Liver (tissue), 8 donors: ENCODE measurements at regions not wholly inside any gene's neighbourhood (a gene's known extent, or its start where the extent isn't known, plus 50 kb on each side); places are given as distances from the start of the nearest gene placed in this dataset.

Experiments used
- DNase-seq: peaks from one replicate; pipeline ENCODE4 v3.0.0-alpha.2; 2017; ENCODE audit warnings: low spot score
- H3K27ac ChIP-seq, 2 donors: one replicate each; pipeline ENCODE4 v1.7.0; 2013; ENCODE audit warnings: inconsistent platforms in 2 of 2, low read length in 2 of 2, control low read depth in 1 of 2, low read depth in 1 of 2, mild to moderate bottlenecking in 1 of 2
- H3K27me3 ChIP-seq, 4 donors: one replicate each; pipeline versions ENCODE4 v1.6.1 to v1.7.0; 2013; ENCODE audit warnings: low read length in 3 of 4, inconsistent platforms in 1 of 4, mild to moderate bottlenecking in 1 of 4, moderate library complexity in 1 of 4; ENCODE audit not compliant: control insufficient read depth in 4 of 4, insufficient read depth in 4 of 4
- H3K36me3 ChIP-seq, 4 donors: one replicate each; pipeline versions ENCODE4 v1.6.1 to v1.7.0; 2013; ENCODE audit warnings: low read length in 3 of 4, mild to moderate bottlenecking in 3 of 4, low read depth in 1 of 4, moderate library complexity in 1 of 4; ENCODE audit not compliant: control insufficient read depth in 4 of 4, insufficient read depth in 3 of 4
- H3K4me1 ChIP-seq, 4 donors: one replicate each; pipeline versions ENCODE4 v1.6.1 to v1.7.0; 2013; ENCODE audit warnings: low read length in 3 of 4, mild to moderate bottlenecking in 3 of 4, moderate library complexity in 1 of 4; ENCODE audit not compliant: control insufficient read depth in 4 of 4, insufficient read depth in 4 of 4
- H3K4me3 ChIP-seq, 3 donors: one replicate each; pipeline versions ENCODE4 v1.6.1 to v1.7.0; 2013; ENCODE audit warnings: low read length in 3 of 3, control low read depth in 1 of 3, low read depth in 1 of 3, mild to moderate bottlenecking in 1 of 3
- H3K9ac ChIP-seq, 2 donors: one replicate each; pipeline ENCODE4 v1.7.0; 2013; ENCODE audit warnings: low read length in 2 of 2, mild to moderate bottlenecking in 2 of 2, moderate library complexity in 2 of 2, control low read depth in 1 of 2, low read depth in 1 of 2
- H3K9me3 ChIP-seq, 4 donors: one replicate each; pipeline versions ENCODE4 v1.6.1 to v1.7.0; 2013; ENCODE audit warnings: low read length in 3 of 4; ENCODE audit not compliant: control insufficient read depth in 4 of 4
- EGR1 ChIP-seq, 2 donors: IDR thresholded peaks; 2 replicates each; pipeline ENCODE4 v1.6.1; 2016 to 2018; ENCODE audit warnings: antibody characterized with exemption in 2 of 2, low read depth in 2 of 2
- FOXA1 ChIP-seq: IDR thresholded peaks from 2 replicates; pipeline ENCODE4 v1.6.1; 2016; ENCODE audit warnings: antibody characterized with exemption
- GABPA ChIP-seq, 2 donors: IDR thresholded peaks in 1 of 2; conservative IDR thresholded peaks in 1 of 2; 2 replicates each; pipeline ENCODE4 v1.6.1; 2016; ENCODE audit warnings: antibody characterized with exemption in 2 of 2, mild to moderate bottlenecking in 1 of 2, moderate library complexity in 1 of 2
- HNF4A ChIP-seq, 2 donors: conservative IDR thresholded peaks; 2 replicates each; pipeline ENCODE4 v1.6.1; 2016; ENCODE audit warnings: antibody characterized with exemption in 2 of 2, mild to moderate bottlenecking in 2 of 2
- HNF4G ChIP-seq: IDR thresholded peaks from 2 replicates; pipeline ENCODE4 v1.6.1; 2016; ENCODE audit warnings: antibody characterized with exemption
- JUND ChIP-seq, 2 donors: IDR thresholded peaks; 2 replicates each; pipeline ENCODE4 v1.6.1; 2016; ENCODE audit warnings: antibody characterized with exemption in 2 of 2
- NR2F2 ChIP-seq: IDR thresholded peaks from 2 replicates; pipeline ENCODE4 v1.6.1; 2016; ENCODE audit warnings: antibody characterized with exemption
- RAD21 ChIP-seq, 2 donors: IDR thresholded peaks; 2 replicates each; pipeline ENCODE4 v1.6.1; 2016; ENCODE audit warnings: antibody characterized with exemption in 2 of 2, mild to moderate bottlenecking in 2 of 2
- REST ChIP-seq: IDR thresholded peaks from 2 replicates; pipeline ENCODE4 v1.6.1; 2016; ENCODE audit warnings: antibody characterized with exemption, mild to moderate bottlenecking
- RXRA ChIP-seq, 2 donors: IDR thresholded peaks; 2 replicates each; pipeline ENCODE4 v1.6.1; 2017 to 2018; ENCODE audit warnings: antibody characterized with exemption in 2 of 2, mild to moderate bottlenecking in 1 of 2
- TAF1 ChIP-seq: conservative IDR thresholded peaks from 2 replicates; pipeline ENCODE4 v1.6.1; 2016; ENCODE audit warnings: antibody characterized with exemption, mild to moderate bottlenecking
- YY1 ChIP-seq: IDR thresholded peaks from 2 replicates; pipeline ENCODE4 v1.6.1; 2016; ENCODE audit warnings: antibody characterized with exemption, mild to moderate bottlenecking
- ZBTB33 ChIP-seq: IDR thresholded peaks from 2 replicates; pipeline ENCODE4 v1.6.1; 2016; ENCODE audit warnings: antibody characterized with exemption
- WGBS: extraction: QIAGEN DNeasy Blood & Tissue Kit; methylation state at CpG from one replicate; pipeline ENCODE4 v1.1.7; 2013; 5-methylcytosine and 5-hydroxymethylcytosine counted together
- TF ChIP-seq, protein P1 (sequence below): fragments of 150-350 bp; IDR thresholded peaks from 2 replicates; pipeline ENCODE4 v1.5.1; 2017; ENCODE audit warnings: improper control_type of control experiment, low read depth, low read length; ENCODE audit not compliant: missing input control
- TF ChIP-seq, protein P2 (sequence below): IDR thresholded peaks from 2 replicates; pipeline ENCODE4 v1.6.1; 2016; ENCODE audit warnings: antibody characterized with exemption
- TF ChIP-seq, protein P3 (sequence below): IDR thresholded peaks from 2 replicates; pipeline ENCODE4 v1.6.1; 2016; ENCODE audit warnings: antibody characterized with exemption
- donor health status: healthy.
- donor health status: healthy.
- donor health status: healthy.
- donor health status: healthy.
- donor health status: healthy.

DNA sequence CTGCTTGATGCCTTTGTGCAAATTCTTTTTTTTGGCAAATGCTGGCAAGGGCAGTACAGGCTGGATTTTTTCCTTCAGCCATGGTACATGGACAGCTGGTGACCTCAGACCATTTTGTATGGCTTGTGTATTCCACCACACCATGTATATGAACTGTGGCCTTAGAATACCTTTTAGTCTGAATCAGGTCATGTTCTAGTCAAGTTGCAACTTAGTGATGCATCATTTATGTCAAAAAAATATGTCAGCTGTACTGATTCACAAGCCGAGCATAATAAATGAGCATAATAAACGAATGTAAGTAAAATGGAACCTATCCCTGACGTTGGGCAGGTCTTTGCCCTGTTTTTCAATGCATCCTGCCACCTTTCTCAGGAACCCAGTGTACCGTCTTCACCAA, 219.7 kb upstream of the RUNX1 start:
- H3K4me3 ChIP-seq: no peak overlapping the region
- no peak overlapping the region for H3K9ac ChIP-seq
- TF ChIP-seq RXRA (IDR thresholded peaks at IDR 0.05): no peak
- no peak for TF ChIP-seq FOXA1
- TF ChIP-seq EGR1 (IDR thresholded peaks at IDR 0.05; ENCODE audit: low read depth in 2 of 2): no peak
- TF ChIP-seq, protein P1, sequence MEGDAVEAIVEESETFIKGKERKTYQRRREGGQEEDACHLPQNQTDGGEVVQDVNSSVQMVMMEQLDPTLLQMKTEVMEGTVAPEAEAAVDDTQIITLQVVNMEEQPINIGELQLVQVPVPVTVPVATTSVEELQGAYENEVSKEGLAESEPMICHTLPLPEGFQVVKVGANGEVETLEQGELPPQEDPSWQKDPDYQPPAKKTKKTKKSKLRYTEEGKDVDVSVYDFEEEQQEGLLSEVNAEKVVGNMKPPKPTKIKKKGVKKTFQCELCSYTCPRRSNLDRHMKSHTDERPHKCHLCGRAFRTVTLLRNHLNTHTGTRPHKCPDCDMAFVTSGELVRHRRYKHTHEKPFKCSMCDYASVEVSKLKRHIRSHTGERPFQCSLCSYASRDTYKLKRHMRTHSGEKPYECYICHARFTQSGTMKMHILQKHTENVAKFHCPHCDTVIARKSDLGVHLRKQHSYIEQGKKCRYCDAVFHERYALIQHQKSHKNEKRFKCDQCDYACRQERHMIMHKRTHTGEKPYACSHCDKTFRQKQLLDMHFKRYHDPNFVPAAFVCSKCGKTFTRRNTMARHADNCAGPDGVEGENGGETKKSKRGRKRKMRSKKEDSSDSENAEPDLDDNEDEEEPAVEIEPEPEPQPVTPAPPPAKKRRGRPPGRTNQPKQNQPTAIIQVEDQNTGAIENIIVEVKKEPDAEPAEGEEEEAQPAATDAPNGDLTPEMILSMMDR: no peak
- TF ChIP-seq NR2F2: no peak
- TF ChIP-seq GABPA (IDR thresholded peaks at IDR 0.05 in 1 of 2, conservative IDR thresholded peaks at IDR 0.05 in 1 of 2): no peak
- TF ChIP-seq, protein P2, sequence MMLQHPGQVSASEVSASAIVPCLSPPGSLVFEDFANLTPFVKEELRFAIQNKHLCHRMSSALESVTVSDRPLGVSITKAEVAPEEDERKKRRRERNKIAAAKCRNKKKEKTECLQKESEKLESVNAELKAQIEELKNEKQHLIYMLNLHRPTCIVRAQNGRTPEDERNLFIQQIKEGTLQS: no peak
- no peak for TF ChIP-seq RAD21 (IDR thresholded peaks at IDR 0.05)
- no peak for TF ChIP-seq HNF4G
- no peaks in the 10 kb centered on the region for H3K27me3 ChIP-seq
- H3K4me1 ChIP-seq: no peaks in the 10 kb centered on the region
- no peak overlapping the region for H3K27ac ChIP-seq
- no peaks in the 10 kb centered on the region for H3K36me3 ChIP-seq
- DNase-seq: no peak
- no peaks in the 10 kb centered on the region for H3K9me3 ChIP-seq
- 81% methylated on average over 4 of the region's 4 CpGs for WGBS

DNA sequence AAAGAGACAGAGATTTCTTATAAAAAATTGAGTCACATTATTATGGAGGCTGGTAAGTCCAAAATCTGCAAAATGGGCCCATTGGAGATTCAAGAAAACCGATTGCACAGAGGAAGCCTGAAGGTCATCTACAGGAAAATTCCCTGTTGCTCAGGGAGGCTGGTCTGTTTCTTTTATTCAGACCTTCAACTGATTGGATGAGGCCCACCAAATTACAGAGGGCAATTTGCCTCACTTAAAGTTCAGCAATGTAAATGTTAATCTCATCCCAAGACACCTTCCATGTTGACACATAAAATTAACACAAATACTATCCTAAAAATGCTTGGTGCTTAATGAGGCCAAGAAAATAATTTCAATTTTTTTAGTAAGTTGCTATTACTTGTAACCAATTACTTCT, 219.2 kb upstream of the RUNX1 start:
- Histone ChIP-seq H3K36me3 (no peaks in the 10 kb centered on the region), H3K4me3 (no peak overlapping the region), H3K9ac (no peak overlapping the region), H3K27me3 (no peaks in the 10 kb centered on the region), H3K9me3 (no peaks in the 10 kb centered on the region), H3K27ac (no peak overlapping the region), H3K4me1 (no peaks in the 10 kb centered on the region)
- 76% methylated on average over 1 of the region's 1 CpG for WGBS
- no peak for DNase-seq
- no peak for TF ChIP-seq NR2F2
- TF ChIP-seq RXRA (IDR thresholded peaks at IDR 0.05): no peak
- TF ChIP-seq, protein P3, sequence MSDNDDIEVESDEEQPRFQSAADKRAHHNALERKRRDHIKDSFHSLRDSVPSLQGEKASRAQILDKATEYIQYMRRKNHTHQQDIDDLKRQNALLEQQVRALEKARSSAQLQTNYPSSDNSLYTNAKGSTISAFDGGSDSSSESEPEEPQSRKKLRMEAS: no peak
- no peak for TF ChIP-seq TAF1
- TF ChIP-seq YY1: no peak
- TF ChIP-seq GABPA (IDR thresholded peaks at IDR 0.05 in 1 of 2, conservative IDR thresholded peaks at IDR 0.05 in 1 of 2): no peak
- no peak for TF ChIP-seq HNF4G

GRCh38 chr21:35266546-35266945, 217.4 kb upstream of the RUNX1 start:
- Histone ChIP-seq H3K9me3 (no peaks in the 10 kb centered on the region), H3K4me1 (no peaks in the 10 kb centered on the region), H3K36me3 (no peaks in the 10 kb centered on the region), H3K27me3 (no peaks in the 10 kb centered on the region), H3K27ac (no peak overlapping the region), H3K9ac (no peak overlapping the region), H3K4me3 (no peak overlapping the region)
- DNase-seq: no peak
- TF ChIP-seq TAF1 (no peak), NR2F2 (no peak), JUND (IDR thresholded peaks at IDR 0.05) (no peak), HNF4G (no peak), YY1 (no peak), ZBTB33 (no peak), REST (no peak), GABPA (IDR thresholded peaks at IDR 0.05 in 1 of 2, conservative IDR thresholded peaks at IDR 0.05 in 1 of 2) (no peak), RAD21 (IDR thresholded peaks at IDR 0.05) (no peak), HNF4A (conservative IDR thresholded peaks at IDR 0.05) (no peak), FOXA1 (no peak), RXRA (IDR thresholded peaks at IDR 0.05) (no peak)
- TF ChIP-seq, protein P1: no peak
- 92% methylated on average over 3 of the region's 3 CpGs for WGBS
